Ishikawa (cell line): ENCODE measurements at regions not wholly inside any gene's neighbourhood (a gene's known extent, or its start where the extent isn't known, plus 50 kb on each side); places are given as distances from the start of the nearest gene placed in this dataset.

Experiments used
- CEBPB ChIP-seq: IDR thresholded peaks from 2 replicates; pipeline ENCODE4 v1.6.1; 2012
- EP300 ChIP-seq: IDR thresholded peaks from 2 replicates; pipeline ENCODE4 v1.6.1; 2012; ENCODE audit warnings: borderline replicate concordance
- FOXM1 ChIP-seq: IDR thresholded peaks from 2 replicates; pipeline ENCODE4 v1.6.1; 2012; ENCODE audit warnings: low read depth, borderline replicate concordance
- RAD21 ChIP-seq: IDR thresholded peaks from 2 replicates; pipeline ENCODE4 v1.6.1; 2012; ENCODE audit warnings: low read depth
- TAF1 ChIP-seq: IDR thresholded peaks from 2 replicates; pipeline ENCODE4 v1.6.1; 2012; ENCODE audit warnings: low read depth, mild to moderate bottlenecking
- YY1 ChIP-seq: IDR thresholded peaks from 2 replicates; pipeline ENCODE4 v1.6.1; 2012; ENCODE audit warnings: low read depth
- ZBTB7A ChIP-seq: IDR thresholded peaks from 2 replicates; pipeline ENCODE4 v1.6.1; 2012; ENCODE audit warnings: low read depth
- TF ChIP-seq, protein P1 (sequence below): IDR thresholded peaks from 2 replicates; pipeline ENCODE4 v1.6.1; 2012
- TF ChIP-seq, protein P2 (sequence below): IDR thresholded peaks from 2 replicates; pipeline ENCODE4 v1.6.1; 2012; ENCODE audit warnings: low read depth, mild to moderate bottlenecking
- TF ChIP-seq, protein P3 (sequence below): IDR thresholded peaks from 2 replicates; pipeline ENCODE4 v1.6.1; 2012

DNA sequence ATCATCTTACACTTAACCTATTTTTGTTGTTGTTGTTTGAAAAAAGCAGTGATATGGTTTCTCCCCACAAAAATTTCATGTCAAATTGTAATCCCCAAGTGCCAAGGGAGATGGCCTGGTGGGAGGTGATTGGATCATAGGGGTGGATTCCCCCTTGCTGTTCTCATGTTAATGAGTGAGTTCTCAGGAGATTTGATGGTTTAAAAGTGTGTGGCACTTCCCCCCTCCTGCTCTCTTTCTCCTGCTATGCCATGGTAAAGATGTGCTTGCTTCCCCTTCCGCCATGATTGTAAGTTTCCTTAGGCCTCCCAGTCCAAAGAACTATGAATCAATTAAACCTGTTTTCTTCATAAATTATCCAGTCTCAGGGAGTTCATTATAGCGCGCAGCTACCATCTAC, 1362.7 kb upstream of the FAM98A start:
- TF ChIP-seq FOXM1 = no peak
- TF ChIP-seq, protein P1, sequence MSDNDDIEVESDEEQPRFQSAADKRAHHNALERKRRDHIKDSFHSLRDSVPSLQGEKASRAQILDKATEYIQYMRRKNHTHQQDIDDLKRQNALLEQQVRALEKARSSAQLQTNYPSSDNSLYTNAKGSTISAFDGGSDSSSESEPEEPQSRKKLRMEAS = no peak
- TF ChIP-seq YY1 = no peak
- no peak for TF ChIP-seq RAD21
- no peak for TF ChIP-seq CEBPB
- TF ChIP-seq EP300 = no peak
- TF ChIP-seq ZBTB7A = no peak
- TF ChIP-seq TAF1 = no peak
- TF ChIP-seq, protein P2, sequence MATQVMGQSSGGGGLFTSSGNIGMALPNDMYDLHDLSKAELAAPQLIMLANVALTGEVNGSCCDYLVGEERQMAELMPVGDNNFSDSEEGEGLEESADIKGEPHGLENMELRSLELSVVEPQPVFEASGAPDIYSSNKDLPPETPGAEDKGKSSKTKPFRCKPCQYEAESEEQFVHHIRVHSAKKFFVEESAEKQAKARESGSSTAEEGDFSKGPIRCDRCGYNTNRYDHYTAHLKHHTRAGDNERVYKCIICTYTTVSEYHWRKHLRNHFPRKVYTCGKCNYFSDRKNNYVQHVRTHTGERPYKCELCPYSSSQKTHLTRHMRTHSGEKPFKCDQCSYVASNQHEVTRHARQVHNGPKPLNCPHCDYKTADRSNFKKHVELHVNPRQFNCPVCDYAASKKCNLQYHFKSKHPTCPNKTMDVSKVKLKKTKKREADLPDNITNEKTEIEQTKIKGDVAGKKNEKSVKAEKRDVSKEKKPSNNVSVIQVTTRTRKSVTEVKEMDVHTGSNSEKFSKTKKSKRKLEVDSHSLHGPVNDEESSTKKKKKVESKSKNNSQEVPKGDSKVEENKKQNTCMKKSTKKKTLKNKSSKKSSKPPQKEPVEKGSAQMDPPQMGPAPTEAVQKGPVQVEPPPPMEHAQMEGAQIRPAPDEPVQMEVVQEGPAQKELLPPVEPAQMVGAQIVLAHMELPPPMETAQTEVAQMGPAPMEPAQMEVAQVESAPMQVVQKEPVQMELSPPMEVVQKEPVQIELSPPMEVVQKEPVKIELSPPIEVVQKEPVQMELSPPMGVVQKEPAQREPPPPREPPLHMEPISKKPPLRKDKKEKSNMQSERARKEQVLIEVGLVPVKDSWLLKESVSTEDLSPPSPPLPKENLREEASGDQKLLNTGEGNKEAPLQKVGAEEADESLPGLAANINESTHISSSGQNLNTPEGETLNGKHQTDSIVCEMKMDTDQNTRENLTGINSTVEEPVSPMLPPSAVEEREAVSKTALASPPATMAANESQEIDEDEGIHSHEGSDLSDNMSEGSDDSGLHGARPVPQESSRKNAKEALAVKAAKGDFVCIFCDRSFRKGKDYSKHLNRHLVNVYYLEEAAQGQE = no peak
- TF ChIP-seq, protein P3, sequence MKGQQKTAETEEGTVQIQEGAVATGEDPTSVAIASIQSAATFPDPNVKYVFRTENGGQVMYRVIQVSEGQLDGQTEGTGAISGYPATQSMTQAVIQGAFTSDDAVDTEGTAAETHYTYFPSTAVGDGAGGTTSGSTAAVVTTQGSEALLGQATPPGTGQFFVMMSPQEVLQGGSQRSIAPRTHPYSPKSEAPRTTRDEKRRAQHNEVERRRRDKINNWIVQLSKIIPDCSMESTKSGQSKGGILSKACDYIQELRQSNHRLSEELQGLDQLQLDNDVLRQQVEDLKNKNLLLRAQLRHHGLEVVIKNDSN = no peak
